GM21360 (cell line): ENCODE measurements at regions not wholly inside any gene's neighbourhood (a gene's known extent, or its start where the extent isn't known, plus 50 kb on each side); places are given as distances from the start of the nearest gene placed in this dataset.

Source experiments
- ATAC-seq: cut with Tn5 transposase; IDR thresholded peaks from one replicate; pipeline ENCODE4 v1.9.1; 2021; ENCODE audit warnings: mild to moderate bottlenecking, moderate library complexity; ENCODE audit not compliant: unreplicated experiment

GRCh38 chr14:85978582-85979250, 448.8 kb downstream of the FLRT2 start:
- no peak for ATAC-seq

GRCh38 chr14:85974602-85975001, 444.7 kb downstream of the FLRT2 start:
- ATAC-seq, result no peak

- ATAC-seq, result no peak
Observed at GRCh38 chr14:85963486-85963885, 433.5 kb downstream of the FLRT2 start.

- ATAC-seq, result no peak
Observed at GRCh38 chr14:85960756-85961155, 430.8 kb downstream of the FLRT2 start.

GRCh38 chr14:85959063-85959462, 429.1 kb downstream of the FLRT2 start:
- no peak for ATAC-seq

- no peak for ATAC-seq
Observed at GRCh38 chr14:85958069-85958468, 428.1 kb downstream of the FLRT2 start.

- no peak for ATAC-seq
Observed at GRCh38 chr14:85953265-85953664, 423.3 kb downstream of the FLRT2 start.

- no peak for ATAC-seq
Observed at GRCh38 chr14:85948153-85948552, 418.2 kb downstream of the FLRT2 start.

GRCh38 chr14:85947461-85948139, 417.7 kb downstream of the FLRT2 start:
- ATAC-seq, result no peak

GRCh38 chr14:85943192-85943591, 413.2 kb downstream of the FLRT2 start:
- ATAC-seq, result no peak

GRCh38 chr14:85934886-85935254, 404.9 kb downstream of the FLRT2 start:
- peak; percentile 41 for ATAC-seq

GRCh38 chr14:85934123-85934885, 404.4 kb downstream of the FLRT2 start:
- ATAC-seq, result peak; percentile 91

GRCh38 chr14:85921241-85921640, 391.3 kb downstream of the FLRT2 start:
- ATAC-seq, result no peak

GRCh38 chr14:85917716-85918115, 387.8 kb downstream of the FLRT2 start:
- ATAC-seq, result no peak

- ATAC-seq, result no peak
Observed at GRCh38 chr14:85915711-85916110, 385.8 kb downstream of the FLRT2 start.

- ATAC-seq, result no peak
Observed at GRCh38 chr14:85912141-85912540, 382.2 kb downstream of the FLRT2 start.

- no peak for ATAC-seq
Observed at GRCh38 chr14:85911044-85911443, 381.1 kb downstream of the FLRT2 start.

- no peak for ATAC-seq
Observed at GRCh38 chr14:85909581-85909980, 379.6 kb downstream of the FLRT2 start.

- ATAC-seq, result no peak
Observed at GRCh38 chr14:85907536-85907935, 377.6 kb downstream of the FLRT2 start.

- ATAC-seq, result no peak
Observed at GRCh38 chr14:85897808-85898207, 367.9 kb downstream of the FLRT2 start.

- no peak for ATAC-seq
Observed at GRCh38 chr14:85895603-85896002, 365.7 kb downstream of the FLRT2 start.

GRCh38 chr14:85892251-85892650, 362.3 kb downstream of the FLRT2 start:
- ATAC-seq, result no peak
